Uterus (tissue), 2 donors: ENCODE measurements at regions not wholly inside any gene's neighbourhood (a gene's known extent, or its start where the extent isn't known, plus 50 kb on each side); places are given as distances from the start of the nearest gene placed in this dataset.

Experiments used
- POLR2A ChIP-seq, 2 donors: fragments of 450-650 bp; IDR thresholded peaks; one replicate each; pipeline ENCODE4 v1.6.1; 2016; ENCODE audit warnings: antibody characterized with exemption in 2 of 2, mild to moderate bottlenecking in 1 of 2, moderate library complexity in 1 of 2
- TF ChIP-seq, protein P1 (sequence below), 4 experiments: fragments of 200-600 bp in 2 of 4; fragments of 450-650 bp in 2 of 4; sonication (generic) in 2 of 4; IDR thresholded peaks; one replicate each; pipeline ENCODE4 v1.5.1; 2016 to 2019; ENCODE audit warnings: antibody characterized with exemption in 4 of 4, mild to moderate bottlenecking in 2 of 4, moderate library complexity in 1 of 4

DNA sequence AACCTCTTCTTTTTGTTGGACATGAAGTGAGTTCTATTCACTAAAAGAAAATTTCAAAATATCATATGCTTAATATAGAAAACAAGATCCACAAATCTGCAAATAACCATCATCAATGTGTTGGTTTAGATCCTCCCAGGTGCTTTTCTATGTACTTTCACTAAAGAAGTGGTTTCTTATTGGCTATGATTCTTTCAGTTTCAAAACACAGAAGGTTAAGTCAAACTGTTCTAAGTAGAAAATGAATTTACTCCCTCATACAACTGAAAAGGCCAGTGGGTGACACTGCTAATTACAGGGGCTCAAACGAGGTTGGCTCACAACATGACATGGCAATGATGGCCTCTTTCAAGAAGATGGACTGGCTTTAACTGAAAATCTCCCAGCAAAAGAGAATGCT, 111.7 kb downstream of the GALR1 start:
- TF ChIP-seq, protein P1, sequence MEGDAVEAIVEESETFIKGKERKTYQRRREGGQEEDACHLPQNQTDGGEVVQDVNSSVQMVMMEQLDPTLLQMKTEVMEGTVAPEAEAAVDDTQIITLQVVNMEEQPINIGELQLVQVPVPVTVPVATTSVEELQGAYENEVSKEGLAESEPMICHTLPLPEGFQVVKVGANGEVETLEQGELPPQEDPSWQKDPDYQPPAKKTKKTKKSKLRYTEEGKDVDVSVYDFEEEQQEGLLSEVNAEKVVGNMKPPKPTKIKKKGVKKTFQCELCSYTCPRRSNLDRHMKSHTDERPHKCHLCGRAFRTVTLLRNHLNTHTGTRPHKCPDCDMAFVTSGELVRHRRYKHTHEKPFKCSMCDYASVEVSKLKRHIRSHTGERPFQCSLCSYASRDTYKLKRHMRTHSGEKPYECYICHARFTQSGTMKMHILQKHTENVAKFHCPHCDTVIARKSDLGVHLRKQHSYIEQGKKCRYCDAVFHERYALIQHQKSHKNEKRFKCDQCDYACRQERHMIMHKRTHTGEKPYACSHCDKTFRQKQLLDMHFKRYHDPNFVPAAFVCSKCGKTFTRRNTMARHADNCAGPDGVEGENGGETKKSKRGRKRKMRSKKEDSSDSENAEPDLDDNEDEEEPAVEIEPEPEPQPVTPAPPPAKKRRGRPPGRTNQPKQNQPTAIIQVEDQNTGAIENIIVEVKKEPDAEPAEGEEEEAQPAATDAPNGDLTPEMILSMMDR (IDR thresholded peaks at IDR 0.05): no peak
- no peak for TF ChIP-seq POLR2A (IDR thresholded peaks at IDR 0.05)
